Testis (tissue), 2 donors: ENCODE measurements at regions not wholly inside any gene's neighbourhood (a gene's known extent, or its start where the extent isn't known, plus 50 kb on each side); places are given as distances from the start of the nearest gene placed in this dataset.

Experiments used
- CTCF ChIP-seq, 3 experiments: fragments of 450-650 bp in 2 of 3; fragments of 200-600 bp in 1 of 3; sonication (generic) in 1 of 3; IDR thresholded peaks; one replicate each; pipeline ENCODE4 v1.5.1; 2016 to 2019; ENCODE audit warnings: antibody characterized with exemption in 3 of 3, mild to moderate bottlenecking in 2 of 3, moderate library complexity in 1 of 3
- POLR2A ChIP-seq: fragments of 450-650 bp; IDR thresholded peaks from one replicate; pipeline ENCODE4 v1.6.1; 2017; ENCODE audit warnings: antibody characterized with exemption, mild to moderate bottlenecking, moderate library complexity

GRCh38 chr6:92582211-92582610 is 837.1 kb downstream of the EPHA7 start:
- TF ChIP-seq CTCF (IDR thresholded peaks at IDR 0.05) (no peak), POLR2A (no peak)
